Endothelial cell (in vitro differentiated cells): ENCODE measurements at regions not wholly inside any gene's neighbourhood (a gene's known extent, or its start where the extent isn't known, plus 50 kb on each side); places are given as distances from the start of the nearest gene placed in this dataset.

Experiments used
- DNase-seq: peaks from one replicate; pipeline ENCODE4 v3.0.0; 2021; ENCODE audit warnings: low spot score
- H3K27ac Mint-ChIP-seq: one replicate; pipeline ENCODE4 v1.8.0; 2021; ENCODE audit warnings: mixed read lengths, inconsistent platforms; ENCODE audit not compliant: unreplicated experiment
- H3K27me3 Mint-ChIP-seq: one replicate; pipeline ENCODE4 v1.8.0; 2021; ENCODE audit warnings: mild to moderate bottlenecking, moderate library complexity, mixed read lengths, inconsistent platforms; ENCODE audit not compliant: unreplicated experiment
- H3K36me3 Mint-ChIP-seq: one replicate; pipeline ENCODE4 v1.8.0; 2021; ENCODE audit warnings: mild to moderate bottlenecking, low read depth, mixed read lengths, inconsistent platforms; ENCODE audit not compliant: unreplicated experiment
- H3K4me1 Mint-ChIP-seq: one replicate; pipeline ENCODE4 v1.8.0; 2021; ENCODE audit warnings: mild to moderate bottlenecking, mixed read lengths, inconsistent platforms; ENCODE audit not compliant: unreplicated experiment
- H3K4me3 Mint-ChIP-seq: one replicate; pipeline ENCODE4 v1.8.0; 2021; ENCODE audit warnings: mild to moderate bottlenecking, mixed read lengths, inconsistent platforms; ENCODE audit not compliant: unreplicated experiment
- H3K9me3 Mint-ChIP-seq: one replicate; pipeline ENCODE4 v1.8.0; 2021; ENCODE audit warnings: mixed read lengths, inconsistent platforms; ENCODE audit not compliant: unreplicated experiment
- CTCF ChIP-seq: fragments of 200-600 bp; sonication (generic); IDR thresholded peaks from one replicate; pipeline ENCODE4 v1.5.0; 2021; ENCODE audit warnings: antibody characterized with exemption; ENCODE audit not compliant: unreplicated experiment

GRCh38 chr7:18421297-18422002 lies 74.1 kb upstream of the HDAC9 start:
- no peak for TF ChIP-seq CTCF
- no peaks in the 10 kb centered on the region for H3K9me3 Mint-ChIP-seq
- no peak for DNase-seq
- no peaks in the 10 kb centered on the region for H3K36me3 Mint-ChIP-seq
- H3K27ac Mint-ChIP-seq, result no peak overlapping the region
- H3K4me1 Mint-ChIP-seq, result peaks cover 10% of the 10 kb centered on the region
- no peaks in the 10 kb centered on the region for H3K27me3 Mint-ChIP-seq
- H3K4me3 Mint-ChIP-seq, result no peak overlapping the region

- Mint-ChIP-seq H3K9me3 (no peaks in the 10 kb centered on the region), H3K4me1 (peaks cover 5% of the 10 kb centered on the region), H3K27me3 (no peaks in the 10 kb centered on the region), H3K4me3 (no peak overlapping the region), H3K27ac (no peak overlapping the region), H3K36me3 (no peaks in the 10 kb centered on the region)
- no peak for TF ChIP-seq CTCF
- no peak for DNase-seq
Measured at GRCh38 chr7:18425227-18425626, 70.3 kb upstream of the HDAC9 start.

- DNase-seq, result no peak
- no peak overlapping the region for H3K27ac Mint-ChIP-seq
- H3K36me3 Mint-ChIP-seq, result no peaks in the 10 kb centered on the region
- no peaks in the 10 kb centered on the region for H3K27me3 Mint-ChIP-seq
- TF ChIP-seq CTCF, result no peak
- no peaks in the 10 kb centered on the region for H3K9me3 Mint-ChIP-seq
- no peak overlapping the region for H3K4me3 Mint-ChIP-seq
- peaks cover 5% of the 10 kb centered on the region for H3K4me1 Mint-ChIP-seq
Measured at GRCh38 chr7:18425838-18426445, 69.6 kb upstream of the HDAC9 start.

- peaks cover 5% of the 10 kb centered on the region for H3K4me1 Mint-ChIP-seq
- no peak overlapping the region for H3K4me3 Mint-ChIP-seq
Measured at GRCh38 chr7:18426564-18427226, 68.9 kb upstream of the HDAC9 start.

More at GRCh38 chr7:18426564-18427226, 68.9 kb upstream of the HDAC9 start:
- no peak for DNase-seq
- Mint-ChIP-seq H3K27ac (no peak overlapping the region), H3K36me3 (no peaks in the 10 kb centered on the region), H3K9me3 (no peaks in the 10 kb centered on the region), H3K27me3 (no peaks in the 10 kb centered on the region)
- no peak for TF ChIP-seq CTCF
